ENCODE measurements at regions not wholly inside any gene's neighbourhood (a gene's known extent, or its start where the extent isn't known, plus 50 kb on each side); places are given as distances from the start of the nearest gene placed in this dataset.

DNA sequence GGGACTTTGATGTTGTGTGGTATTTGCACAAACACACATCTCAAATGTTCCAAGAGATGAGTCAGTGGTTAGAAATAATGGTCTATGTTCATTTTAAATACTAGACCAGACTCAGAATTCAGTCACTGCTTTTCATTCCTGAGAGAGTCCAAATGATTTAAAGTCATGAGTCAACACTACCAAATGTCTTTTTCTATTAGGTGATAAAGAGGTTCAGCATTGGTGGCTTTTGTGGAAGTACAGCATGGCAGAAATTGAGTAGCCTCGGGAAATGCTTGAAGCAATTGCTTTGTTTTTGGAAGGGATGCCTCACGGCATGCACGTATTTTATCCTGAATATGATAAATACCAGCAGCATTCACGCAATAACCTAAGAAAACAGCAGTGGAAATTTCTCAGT lies 115.7 kb downstream of the DIO2 start:
- no peaks in the 10 kb centered on the region for H3K27me3 Mint-ChIP-seq
- no peak overlapping the region for H3K27ac Mint-ChIP-seq
- DNase-seq (ENCODE audit: low spot score in 2 of 2) (no peak), ATAC-seq (ENCODE audit: low read depth) (no peak)
- no peaks in the 10 kb centered on the region for H3K36me3 Mint-ChIP-seq
- no peaks in the 10 kb centered on the region for H3K4me1 Mint-ChIP-seq
- no peak overlapping the region for H3K4me3 Mint-ChIP-seq
- H3K9me3 Mint-ChIP-seq: peaks cover 1% of the 10 kb centered on the region

DNA sequence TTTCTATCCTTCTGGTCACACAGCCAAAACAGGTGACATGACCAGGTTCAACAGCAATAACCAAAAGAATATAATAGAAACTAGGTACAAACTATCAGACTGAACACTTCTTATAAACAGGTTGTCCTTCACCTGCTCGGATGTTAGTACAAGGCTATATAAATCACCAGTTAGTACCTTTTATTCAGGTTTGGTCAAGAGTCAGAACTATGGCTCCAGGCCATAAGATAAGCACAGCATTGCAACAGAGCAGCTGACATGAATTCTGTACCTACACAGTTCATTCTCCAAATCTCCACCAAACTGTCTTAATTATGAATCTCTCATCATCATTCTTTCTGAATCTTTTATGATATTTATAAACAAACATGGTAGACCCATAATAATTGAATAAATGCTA lies 123.9 kb downstream of the DIO2 start:
- Mint-ChIP-seq H3K9me3 (peaks cover 4% of the 10 kb centered on the region), H3K4me1 (no peaks in the 10 kb centered on the region), H3K27me3 (no peaks in the 10 kb centered on the region), H3K27ac (no peak overlapping the region), H3K36me3 (no peaks in the 10 kb centered on the region), H3K4me3 (no peak overlapping the region)
- DNase-seq (ENCODE audit: low spot score in 2 of 2) (no peak), ATAC-seq (ENCODE audit: low read depth) (no peak)

DNA sequence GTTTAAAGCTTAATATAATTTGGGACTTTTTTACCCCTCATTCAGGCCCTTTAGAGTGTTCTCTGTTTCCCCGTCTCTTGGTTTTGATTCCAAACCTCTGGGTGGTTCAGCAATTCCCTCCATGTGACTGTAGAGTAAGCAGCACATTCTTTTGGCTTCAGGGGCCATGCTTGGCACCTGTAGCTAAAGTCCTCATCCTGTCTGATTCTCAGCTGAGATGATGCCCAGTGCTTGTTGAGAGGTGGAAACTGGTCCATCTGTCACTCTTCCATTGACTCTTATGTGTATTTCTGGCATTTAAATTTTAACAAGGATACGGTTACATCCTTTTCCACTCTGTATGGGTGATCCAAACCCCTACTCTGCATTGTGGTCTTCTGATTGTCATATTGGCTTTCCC lies 127.1 kb downstream of the DIO2 start:
- Mint-ChIP-seq H3K36me3 (no peaks in the 10 kb centered on the region), H3K4me1 (no peaks in the 10 kb centered on the region), H3K27ac (no peak overlapping the region), H3K9me3 (peaks cover 3% of the 10 kb centered on the region), H3K27me3 (no peaks in the 10 kb centered on the region), H3K4me3 (no peak overlapping the region)
- ATAC-seq (ENCODE audit: low read depth) (no peak), DNase-seq (ENCODE audit: low spot score in 2 of 2) (no peak)

DNA sequence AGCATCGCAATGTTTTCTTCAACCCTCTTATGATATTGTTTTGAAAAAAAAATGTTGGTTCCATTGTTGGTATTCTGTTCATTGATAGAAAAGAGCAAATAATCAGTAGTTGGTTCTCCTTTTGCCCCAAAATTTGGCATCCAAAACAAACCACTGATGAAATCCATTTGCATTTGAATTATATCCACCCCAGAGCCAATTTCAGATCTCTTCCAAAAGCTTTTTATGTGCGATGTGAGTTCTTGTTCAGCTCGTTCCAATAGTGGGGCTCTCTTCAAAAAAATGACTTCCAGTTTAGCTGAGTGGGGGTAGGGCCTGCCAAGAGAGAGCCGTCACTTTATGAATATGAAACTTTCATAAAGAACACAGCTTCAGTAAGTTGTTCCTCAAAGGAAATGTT lies 130.7 kb downstream of the DIO2 start:
- H3K27ac Mint-ChIP-seq: no peak overlapping the region
- H3K4me1 Mint-ChIP-seq: no peaks in the 10 kb centered on the region
- no peak overlapping the region for H3K4me3 Mint-ChIP-seq
- H3K36me3 Mint-ChIP-seq: no peaks in the 10 kb centered on the region
- DNase-seq (ENCODE audit: low spot score in 2 of 2) (no peak), ATAC-seq (ENCODE audit: low read depth) (no peak)
- peaks cover 6% of the 10 kb centered on the region for H3K9me3 Mint-ChIP-seq
- no peaks in the 10 kb centered on the region for H3K27me3 Mint-ChIP-seq

DNA sequence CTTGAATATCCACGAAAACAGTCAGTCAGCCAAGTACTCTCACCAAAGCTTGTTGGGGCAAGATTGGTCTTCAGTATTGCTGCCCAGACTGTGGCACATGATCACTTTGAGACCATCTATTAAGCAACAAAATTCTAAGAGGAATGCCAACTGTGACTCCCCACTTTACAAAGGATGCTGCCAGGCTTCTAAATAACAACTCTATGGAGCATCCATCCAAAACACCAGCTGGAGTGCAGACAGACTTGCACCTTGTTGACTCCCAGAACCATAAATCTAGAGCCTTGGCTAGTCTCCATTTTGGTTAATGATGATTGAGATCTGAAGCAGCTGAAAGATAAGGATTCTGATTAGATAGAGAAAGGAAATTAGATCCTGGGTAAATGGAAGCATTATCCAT lies 132.8 kb downstream of the DIO2 start:
- H3K27ac Mint-ChIP-seq: no peak overlapping the region
- H3K4me3 Mint-ChIP-seq: no peak overlapping the region
- no peaks in the 10 kb centered on the region for H3K36me3 Mint-ChIP-seq
- ATAC-seq (ENCODE audit: low read depth): no peak
- no peaks in the 10 kb centered on the region for H3K27me3 Mint-ChIP-seq
- peaks cover 6% of the 10 kb centered on the region for H3K9me3 Mint-ChIP-seq
- H3K4me1 Mint-ChIP-seq: no peaks in the 10 kb centered on the region
- DNase-seq (ENCODE audit: low spot score in 2 of 2): no peak

DNA sequence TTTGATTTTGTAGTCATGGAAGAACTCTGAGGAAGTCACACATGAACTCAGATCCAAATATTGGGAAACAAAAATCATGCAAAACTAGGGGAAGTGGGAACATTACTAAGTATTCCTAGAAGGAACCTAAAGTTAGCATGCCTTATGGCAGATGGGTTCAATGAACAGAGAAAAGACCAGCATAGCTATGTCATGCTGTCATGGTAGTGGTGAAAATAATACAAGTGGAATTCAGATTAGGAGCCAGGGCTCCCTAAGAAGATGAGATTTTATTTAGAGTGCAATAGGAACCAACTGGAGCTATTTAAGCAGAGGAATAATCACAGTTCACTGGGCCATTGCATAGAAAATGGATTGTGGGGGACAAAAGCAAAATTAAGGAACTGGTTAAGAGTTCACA lies 134.0 kb downstream of the DIO2 start:
- Mint-ChIP-seq H3K4me1 (no peaks in the 10 kb centered on the region), H3K4me3 (no peak overlapping the region), H3K27me3 (no peaks in the 10 kb centered on the region), H3K36me3 (no peaks in the 10 kb centered on the region), H3K27ac (no peak overlapping the region), H3K9me3 (peaks cover 9% of the 10 kb centered on the region)
- DNase-seq (ENCODE audit: low spot score in 2 of 2) (no peak), ATAC-seq (ENCODE audit: low read depth) (no peak)

DNA sequence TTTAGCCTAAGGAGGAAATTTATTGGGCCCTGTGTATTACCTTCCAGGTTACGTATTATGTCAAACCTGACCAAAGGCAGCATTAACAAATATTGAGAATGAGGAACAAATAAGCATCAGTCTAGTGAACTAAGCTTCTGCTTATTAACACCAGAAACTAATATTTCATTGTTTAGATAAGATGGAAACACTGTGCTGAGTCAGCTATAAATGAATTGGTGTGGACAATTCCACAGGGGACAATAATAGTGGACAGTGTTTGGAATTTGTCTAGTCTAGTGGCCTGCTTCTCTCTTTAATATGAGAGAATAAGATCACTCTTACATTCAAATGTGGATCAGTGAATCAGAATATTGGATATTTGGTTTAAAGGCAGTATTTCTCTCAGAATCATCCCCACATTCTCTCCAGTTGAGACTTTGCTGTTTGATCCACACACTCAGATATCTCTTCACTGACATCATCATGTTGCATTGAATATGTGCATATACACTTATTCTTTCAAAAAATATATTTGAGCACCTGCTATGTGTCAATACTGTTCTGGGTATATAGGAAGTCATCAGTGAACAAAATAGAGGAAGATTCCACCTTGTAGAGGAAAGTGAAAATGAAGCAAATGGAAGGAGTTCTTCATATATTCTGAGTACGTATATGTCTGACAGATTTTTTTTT lies 136.3 kb downstream of the DIO2 start:
- no peaks in the 10 kb centered on the region for H3K27me3 Mint-ChIP-seq

DNA sequence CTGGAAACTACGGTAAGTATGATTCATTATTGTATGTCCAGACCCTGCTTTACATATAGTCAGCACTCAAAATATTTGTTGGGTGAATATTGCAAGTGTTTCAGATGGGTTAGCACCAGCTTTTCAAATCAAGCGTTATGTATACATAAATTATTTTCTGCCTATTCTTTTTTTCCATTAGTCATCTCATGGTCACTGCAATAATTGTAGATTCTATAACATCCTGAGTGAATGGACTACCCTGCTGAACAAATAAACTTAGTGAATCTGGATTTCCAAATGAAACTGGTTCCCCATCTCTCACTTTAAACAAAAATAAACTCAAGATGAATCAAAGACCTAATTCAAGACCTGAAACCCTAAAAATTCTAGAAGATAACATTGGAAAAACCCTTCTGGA lies 152.3 kb downstream of the DIO2 start:
- Mint-ChIP-seq H3K9me3 (no peaks in the 10 kb centered on the region), H3K27me3 (no peaks in the 10 kb centered on the region), H3K4me1 (no peaks in the 10 kb centered on the region), H3K4me3 (no peak overlapping the region), H3K36me3 (no peaks in the 10 kb centered on the region), H3K27ac (no peak overlapping the region)
- ATAC-seq (ENCODE audit: low read depth) (no peak), DNase-seq (ENCODE audit: low spot score in 2 of 2) (no peak)

More for the DNA sequence above, 136.3 kb downstream of the DIO2 start:
- Mint-ChIP-seq H3K9me3 (peaks cover 11% of the 10 kb centered on the region), H3K27ac (no peak overlapping the region), H3K4me1 (no peaks in the 10 kb centered on the region), H3K4me3 (no peak overlapping the region), H3K36me3 (no peaks in the 10 kb centered on the region)
- DNase-seq (ENCODE audit: low spot score in 2 of 2) (no peak), ATAC-seq (ENCODE audit: low read depth) (no peak)

DNA sequence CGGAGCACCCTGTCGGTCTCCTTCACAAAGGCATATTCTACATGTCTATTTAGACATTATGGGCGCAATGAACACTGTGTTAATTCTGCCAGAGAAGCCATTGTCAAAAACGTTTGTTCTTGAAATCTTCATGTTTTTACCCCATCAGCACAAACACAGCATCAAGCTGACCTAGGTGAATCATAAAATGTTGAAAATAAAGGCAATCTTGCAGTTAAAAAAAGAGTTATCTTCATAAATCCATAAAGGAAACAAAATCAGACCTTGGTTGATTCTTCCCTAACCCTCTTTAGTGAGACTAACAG lies 154.9 kb downstream of the DIO2 start:
- H3K9me3 Mint-ChIP-seq: no peaks in the 10 kb centered on the region
- H3K4me1 Mint-ChIP-seq: no peaks in the 10 kb centered on the region
- ATAC-seq (ENCODE audit: low read depth): no peak
- no peaks in the 10 kb centered on the region for H3K27me3 Mint-ChIP-seq
- peak overlapping the region; percentile 7 for H3K27ac Mint-ChIP-seq
- no peak overlapping the region for H3K4me3 Mint-ChIP-seq
- DNase-seq (ENCODE audit: low spot score in 2 of 2): no peak
- no peaks in the 10 kb centered on the region for H3K36me3 Mint-ChIP-seq

DNA sequence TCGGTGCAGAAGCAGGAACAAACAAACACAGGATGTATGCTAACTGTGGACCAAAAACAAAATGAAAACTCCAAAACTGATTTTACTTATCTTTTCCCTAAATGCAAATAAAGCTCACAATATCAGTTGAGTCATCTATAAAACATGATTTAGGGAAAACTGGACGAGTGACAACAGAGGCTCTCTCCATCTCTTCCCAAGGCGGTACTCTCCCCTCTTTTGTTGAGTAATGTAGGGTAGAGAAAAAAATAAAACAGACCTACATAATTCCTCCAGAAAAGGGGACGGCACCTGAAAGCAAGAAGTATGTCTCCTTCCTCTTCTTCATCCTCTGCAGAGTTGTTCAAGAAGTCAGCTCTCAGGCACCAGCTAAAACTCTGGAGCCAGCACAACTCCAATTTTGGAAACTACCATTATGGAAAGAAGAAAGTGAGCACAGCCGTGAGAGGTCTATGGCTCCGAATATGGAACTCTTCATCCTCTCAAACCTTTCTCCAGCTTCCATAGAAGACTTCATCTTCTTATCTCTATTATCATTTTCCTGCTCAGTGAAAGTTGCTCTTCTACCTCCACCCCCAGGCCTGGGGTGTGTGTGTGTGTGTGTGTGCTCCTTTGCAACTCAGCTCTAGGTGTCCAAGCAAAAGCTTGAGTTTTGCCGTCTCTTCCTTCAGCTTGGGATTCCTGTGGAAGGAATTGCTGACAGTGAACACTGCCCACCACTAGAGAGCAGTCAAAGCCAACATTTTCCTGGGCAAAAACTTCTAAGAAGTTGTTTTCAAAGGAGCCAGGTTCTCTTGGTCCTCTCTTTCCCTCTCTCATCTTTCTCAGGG lies 155.4 kb downstream of the DIO2 start:
- peak overlapping the region; percentile 7 for H3K27ac Mint-ChIP-seq
- H3K27me3 Mint-ChIP-seq: no peaks in the 10 kb centered on the region
- H3K9me3 Mint-ChIP-seq: no peaks in the 10 kb centered on the region
- no peaks in the 10 kb centered on the region for H3K36me3 Mint-ChIP-seq
- no peak for DNase-seq (ENCODE audit: low spot score in 2 of 2)
- ATAC-seq (ENCODE audit: low read depth): no peak
- no peaks in the 10 kb centered on the region for H3K4me1 Mint-ChIP-seq
- no peak overlapping the region for H3K4me3 Mint-ChIP-seq

DNA sequence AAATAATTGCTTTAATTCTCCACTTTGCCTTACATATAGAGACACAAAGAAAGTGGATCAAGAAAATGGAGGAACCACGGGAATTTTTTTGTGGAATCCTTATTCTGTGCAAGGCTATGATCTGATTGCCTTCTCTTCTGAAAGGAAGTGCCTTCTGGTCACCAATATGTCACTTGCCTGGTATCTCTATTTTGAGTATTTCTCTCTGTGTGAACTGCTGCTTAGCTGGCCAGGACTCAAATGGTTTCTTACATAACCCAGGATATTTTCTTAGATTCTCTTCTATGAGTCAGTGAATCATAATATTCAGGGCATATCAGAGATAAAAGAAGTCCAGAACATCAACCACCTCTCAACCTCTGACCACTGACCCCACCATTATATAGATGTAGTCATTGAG lies 156.1 kb downstream of the DIO2 start:
- no peaks in the 10 kb centered on the region for H3K9me3 Mint-ChIP-seq
- no peak overlapping the region for H3K27ac Mint-ChIP-seq
- no peak overlapping the region for H3K4me3 Mint-ChIP-seq
- H3K27me3 Mint-ChIP-seq: no peaks in the 10 kb centered on the region
- no peak for ATAC-seq (ENCODE audit: low read depth)
- H3K36me3 Mint-ChIP-seq: no peaks in the 10 kb centered on the region
- DNase-seq (ENCODE audit: low spot score in 2 of 2): no peak
- H3K4me1 Mint-ChIP-seq: no peaks in the 10 kb centered on the region

DNA sequence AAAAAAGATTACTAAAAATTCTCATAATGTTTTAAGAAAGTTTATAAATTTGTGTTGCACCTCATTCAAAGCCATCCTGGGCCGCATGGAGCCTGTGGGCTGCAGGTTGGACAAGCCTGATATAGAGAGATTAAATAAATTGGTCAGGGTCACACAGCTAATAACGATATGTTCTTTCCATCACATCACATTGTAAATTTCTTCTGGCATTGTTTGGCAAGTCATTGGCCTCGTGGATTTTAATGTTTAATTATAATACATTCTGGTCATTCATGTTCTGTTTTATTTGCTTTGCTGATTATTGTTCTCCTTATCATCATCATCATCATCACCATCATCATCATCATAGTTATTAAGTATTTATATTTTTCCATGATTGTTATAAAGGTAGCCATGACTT lies 157.3 kb downstream of the DIO2 start:
- H3K4me3 Mint-ChIP-seq: no peak overlapping the region
- no peaks in the 10 kb centered on the region for H3K36me3 Mint-ChIP-seq
- H3K9me3 Mint-ChIP-seq: no peaks in the 10 kb centered on the region
- ATAC-seq (ENCODE audit: low read depth) (no peak), DNase-seq (ENCODE audit: low spot score in 2 of 2) (no peak)
- H3K27me3 Mint-ChIP-seq: no peaks in the 10 kb centered on the region
- no peak overlapping the region for H3K27ac Mint-ChIP-seq
- no peaks in the 10 kb centered on the region for H3K4me1 Mint-ChIP-seq

DNA sequence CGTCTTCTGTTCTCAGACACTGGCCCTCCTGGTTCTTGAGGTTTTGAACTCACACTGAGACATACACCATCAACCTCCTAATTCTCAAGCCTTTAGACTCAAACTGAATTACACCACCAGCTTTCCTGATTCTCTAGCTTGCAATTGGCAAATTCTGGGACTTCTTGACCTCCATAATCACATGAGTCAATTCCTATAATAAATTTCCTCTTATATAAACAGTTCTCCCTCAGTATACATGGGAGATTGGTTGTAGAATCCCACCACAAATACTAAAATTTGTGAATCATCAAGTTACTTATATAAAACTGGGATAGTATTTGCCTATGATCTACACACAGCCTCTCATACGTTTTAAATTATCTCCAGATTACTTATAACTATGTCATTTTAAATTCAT lies 162.2 kb downstream of the DIO2 start:
- no peak overlapping the region for H3K4me3 Mint-ChIP-seq
- no peak overlapping the region for H3K27ac Mint-ChIP-seq
- peaks cover 2% of the 10 kb centered on the region for H3K9me3 Mint-ChIP-seq
- DNase-seq (ENCODE audit: low spot score in 2 of 2): no peak
- H3K36me3 Mint-ChIP-seq: no peaks in the 10 kb centered on the region
- no peaks in the 10 kb centered on the region for H3K4me1 Mint-ChIP-seq
- no peak for ATAC-seq (ENCODE audit: low read depth)
- H3K27me3 Mint-ChIP-seq: no peaks in the 10 kb centered on the region

DNA sequence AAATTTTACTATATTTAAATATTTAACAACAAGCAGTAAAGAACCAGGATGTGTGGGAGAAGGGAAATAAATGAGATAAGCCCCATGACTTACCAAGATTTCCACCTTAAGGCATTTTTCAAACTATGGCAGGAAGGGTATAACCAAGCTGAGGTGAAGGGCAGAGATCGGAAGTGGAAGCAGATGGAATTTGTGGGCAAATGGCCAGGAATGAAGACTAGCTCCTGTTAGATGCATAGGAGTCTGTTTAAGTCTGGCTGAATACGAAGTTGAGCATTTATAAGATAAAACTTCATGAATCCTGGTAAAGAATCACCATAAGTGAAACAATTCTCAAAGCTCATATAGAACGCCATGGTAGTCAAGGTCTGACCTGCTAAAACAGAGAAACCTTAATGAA lies 163.5 kb downstream of the DIO2 start:
- no peaks in the 10 kb centered on the region for H3K36me3 Mint-ChIP-seq
- no peak for ATAC-seq (ENCODE audit: low read depth)
- H3K4me1 Mint-ChIP-seq: no peaks in the 10 kb centered on the region
- no peak overlapping the region for H3K27ac Mint-ChIP-seq
- H3K27me3 Mint-ChIP-seq: no peaks in the 10 kb centered on the region
- H3K9me3 Mint-ChIP-seq: peaks cover 2% of the 10 kb centered on the region
- DNase-seq (ENCODE audit: low spot score in 2 of 2): no peak
- no peak overlapping the region for H3K4me3 Mint-ChIP-seq

DNA sequence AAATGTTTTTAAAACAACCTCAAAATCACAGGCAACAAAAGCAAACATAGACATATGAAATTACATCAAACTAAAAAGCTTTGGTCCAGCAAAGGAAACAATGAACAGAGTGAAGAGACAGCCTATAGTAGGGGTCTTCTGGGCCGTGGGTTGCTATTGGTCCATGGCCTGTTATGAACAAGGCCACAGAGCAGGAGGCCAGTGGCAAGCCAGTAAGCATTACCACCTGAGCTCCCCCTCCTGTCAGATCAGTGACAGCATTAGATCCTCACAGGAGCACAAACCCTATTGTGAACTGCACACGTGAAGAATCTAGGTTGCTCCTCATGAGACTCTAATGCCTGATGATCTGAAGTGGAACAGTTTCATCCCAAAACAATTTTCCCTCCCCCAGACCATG lies 174.0 kb downstream of the DIO2 start:
- ATAC-seq (ENCODE audit: low read depth): no peak
- Mint-ChIP-seq H3K27ac (no peak overlapping the region), H3K4me1 (no peaks in the 10 kb centered on the region), H3K27me3 (no peaks in the 10 kb centered on the region), H3K36me3 (no peaks in the 10 kb centered on the region), H3K4me3 (no peak overlapping the region), H3K9me3 (peaks cover 3% of the 10 kb centered on the region)
- DNase-seq (ENCODE audit: low spot score in 2 of 2): no peak
